Neural cell (in vitro differentiated cells): ENCODE measurements at regions not wholly inside any gene's neighbourhood (a gene's known extent, or its start where the extent isn't known, plus 50 kb on each side); places are given as distances from the start of the nearest gene placed in this dataset.

Source experiments
- H2AFZ ChIP-seq: fragments of 200-600, 300-800 bp; sonication (generic), shearing (Covaris generic); 2 replicates; pipeline ENCODE4 v1.6.0; 2014; ENCODE audit warnings: low read depth, mild to moderate bottlenecking, antibody characterized with exemption, low read length, moderate library complexity
- H3F3A ChIP-seq: fragments of 200-600 bp; shearing (Covaris generic); 2 replicates; pipeline ENCODE4 v1.6.1; 2016; ENCODE audit warnings: mild to moderate bottlenecking, moderate library complexity, mixed read lengths, antibody characterized with exemption, low read length; ENCODE audit not compliant: insufficient read depth, poor library complexity, severe bottlenecking
- H3K27ac ChIP-seq: fragments of 200-600, 300-800 bp; sonication (generic), shearing (Covaris generic); 2 replicates; pipeline ENCODE4 v1.5.1; 2014; ENCODE audit warnings: mild to moderate bottlenecking, low read length, moderate library complexity
- H3K27me3 ChIP-seq: fragments of 300-800, 200-600 bp; sonication (generic), shearing (Covaris generic); 2 replicates; pipeline ENCODE4 v1.6.0; 2014; ENCODE audit warnings: mild to moderate bottlenecking, low read depth, low read length, moderate library complexity; ENCODE audit not compliant: insufficient read depth
- H3K36me3 ChIP-seq: fragments of 300-800, 200-600 bp; sonication (generic), shearing (Covaris generic); 2 replicates; pipeline ENCODE4 v1.5.1; 2014; ENCODE audit warnings: mild to moderate bottlenecking, antibody characterized with exemption, low read length, moderate library complexity; ENCODE audit not compliant: insufficient read depth
- H3K4me2 ChIP-seq: fragments of 300-800, 200-600 bp; sonication (generic), shearing (Covaris generic); 2 replicates; pipeline ENCODE4 v1.6.0; 2014; ENCODE audit warnings: mild to moderate bottlenecking, low read length
- H3K4me3 ChIP-seq: fragments of 300-800, 200-600 bp; sonication (generic), shearing (Covaris generic); 2 replicates; pipeline ENCODE4 v1.5.1; 2014; ENCODE audit warnings: mild to moderate bottlenecking, low read length, moderate library complexity
- H3K79me2 ChIP-seq: fragments of 200-600 bp; shearing (Covaris generic); replicated peaks from 2 replicates; pipeline ENCODE4 v1.6.0; 2014; ENCODE audit warnings: mild to moderate bottlenecking, low read length, moderate library complexity; ENCODE audit not compliant: insufficient read depth
- H3K9ac ChIP-seq: fragments of 300-800, 200-600 bp; sonication (generic), shearing (Covaris generic); 2 replicates; pipeline ENCODE4 v1.6.1; 2016; ENCODE audit warnings: mild to moderate bottlenecking, low read length, mixed read lengths
- H3K9me2 ChIP-seq: fragments of 200-600 bp; shearing (Covaris generic); 2 replicates; pipeline ENCODE4 v1.6.1; 2016; ENCODE audit warnings: mild to moderate bottlenecking, low read length, mixed read lengths; ENCODE audit not compliant: insufficient read depth
- H3K9me3 ChIP-seq: fragments of 200-600, 300-800 bp; sonication (generic), shearing (Covaris generic); 2 replicates; pipeline ENCODE4 v1.6.1; 2016; ENCODE audit warnings: mild to moderate bottlenecking, mixed run types, low read length, moderate library complexity, mixed read lengths
- H4K20me1 ChIP-seq: fragments of 200-600 bp; shearing (Covaris generic); 2 replicates; pipeline ENCODE4 v1.6.1; 2016; ENCODE audit warnings: mild to moderate bottlenecking, mixed run types; ENCODE audit not compliant: insufficient read depth
- EP300 ChIP-seq: fragments of 450-650 bp; conservative IDR thresholded peaks from 2 replicates; pipeline ENCODE4 v1.6.1; 2014; ENCODE audit warnings: antibody characterized with exemption, mild to moderate bottlenecking, moderate library complexity; ENCODE audit not compliant: poor library complexity, severe bottlenecking
- EZH2 ChIP-seq: fragments of 200-600, 300-800 bp; shearing (Covaris generic), sonication (generic); IDR thresholded peaks from 2 replicates; pipeline ENCODE4 v1.6.1; 2014; ENCODE audit warnings: antibody characterized with exemption, low read length, borderline replicate concordance, mild to moderate bottlenecking; ENCODE audit not compliant: insufficient read depth, poor library complexity, severe bottlenecking
- MXI1 ChIP-seq: fragments of 450-650 bp; conservative IDR thresholded peaks from 2 replicates; pipeline ENCODE4 v1.6.1; 2014; ENCODE audit warnings: antibody characterized with exemption, mild to moderate bottlenecking; ENCODE audit not compliant: poor library complexity, severe bottlenecking
- POLR2AphosphoS5 ChIP-seq: IDR thresholded peaks from 2 replicates; pipeline ENCODE4 v1.6.1; 2012
- RAD21 ChIP-seq: fragments of 450-650 bp; conservative IDR thresholded peaks from 2 replicates; pipeline ENCODE4 v1.6.1; 2014; ENCODE audit warnings: antibody characterized with exemption, mild to moderate bottlenecking, moderate library complexity
- SMC3 ChIP-seq: fragments of 450-650 bp; conservative IDR thresholded peaks from 2 replicates; pipeline ENCODE4 v1.6.1; 2014; ENCODE audit warnings: antibody characterized with exemption, mild to moderate bottlenecking, moderate library complexity; ENCODE audit not compliant: poor library complexity
- TAF1 ChIP-seq: IDR thresholded peaks from 2 replicates; pipeline ENCODE4 v1.6.1; 2012; ENCODE audit warnings: low read depth
- TF ChIP-seq, protein P1 (sequence below): IDR thresholded peaks from 2 replicates; pipeline ENCODE4 v1.6.1; 2012; ENCODE audit warnings: borderline replicate concordance
- TF ChIP-seq, protein P2 (sequence below): fragments of 450-650 bp; IDR thresholded peaks from 2 replicates; pipeline ENCODE4 v1.5.1; 2014; ENCODE audit warnings: antibody characterized with exemption, mild to moderate bottlenecking, moderate library complexity; ENCODE audit not compliant: poor library complexity, severe bottlenecking

DNA sequence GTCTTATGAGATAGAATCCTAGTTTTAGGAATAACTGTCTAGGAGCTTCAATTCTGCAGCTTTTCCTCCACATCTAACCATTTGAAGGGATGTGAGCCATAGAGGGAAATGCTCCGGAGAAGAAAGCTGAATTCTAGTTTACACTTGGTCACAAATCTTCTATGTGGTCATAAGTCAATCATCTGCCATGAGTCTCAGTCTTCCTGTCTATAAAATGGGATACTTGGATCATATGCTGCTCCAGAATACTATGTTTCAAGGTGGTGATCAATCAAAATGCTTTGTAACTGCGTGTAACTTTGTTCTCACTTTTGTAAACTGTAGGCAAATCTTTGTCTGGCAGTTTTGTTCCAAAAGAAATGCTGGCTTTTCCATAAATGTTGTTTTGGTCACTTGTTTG, 152.0 kb upstream of the SV2C start:
- Histone ChIP-seq H3F3A (no peaks in the 10 kb centered on the region), H3K36me3 (no peaks in the 10 kb centered on the region), H3K9ac (no peak overlapping the region), H4K20me1 (no peaks in the 10 kb centered on the region), H3K4me3 (no peak overlapping the region), H3K9me2 (no peaks in the 10 kb centered on the region), H3K4me2 (no peak overlapping the region), H2AFZ (no peak overlapping the region), H3K27me3 (no peaks in the 10 kb centered on the region), H3K79me2 (no peaks in the 10 kb centered on the region), H3K27ac (no peak overlapping the region), H3K9me3 (no peaks in the 10 kb centered on the region)
- TF ChIP-seq, protein P1, sequence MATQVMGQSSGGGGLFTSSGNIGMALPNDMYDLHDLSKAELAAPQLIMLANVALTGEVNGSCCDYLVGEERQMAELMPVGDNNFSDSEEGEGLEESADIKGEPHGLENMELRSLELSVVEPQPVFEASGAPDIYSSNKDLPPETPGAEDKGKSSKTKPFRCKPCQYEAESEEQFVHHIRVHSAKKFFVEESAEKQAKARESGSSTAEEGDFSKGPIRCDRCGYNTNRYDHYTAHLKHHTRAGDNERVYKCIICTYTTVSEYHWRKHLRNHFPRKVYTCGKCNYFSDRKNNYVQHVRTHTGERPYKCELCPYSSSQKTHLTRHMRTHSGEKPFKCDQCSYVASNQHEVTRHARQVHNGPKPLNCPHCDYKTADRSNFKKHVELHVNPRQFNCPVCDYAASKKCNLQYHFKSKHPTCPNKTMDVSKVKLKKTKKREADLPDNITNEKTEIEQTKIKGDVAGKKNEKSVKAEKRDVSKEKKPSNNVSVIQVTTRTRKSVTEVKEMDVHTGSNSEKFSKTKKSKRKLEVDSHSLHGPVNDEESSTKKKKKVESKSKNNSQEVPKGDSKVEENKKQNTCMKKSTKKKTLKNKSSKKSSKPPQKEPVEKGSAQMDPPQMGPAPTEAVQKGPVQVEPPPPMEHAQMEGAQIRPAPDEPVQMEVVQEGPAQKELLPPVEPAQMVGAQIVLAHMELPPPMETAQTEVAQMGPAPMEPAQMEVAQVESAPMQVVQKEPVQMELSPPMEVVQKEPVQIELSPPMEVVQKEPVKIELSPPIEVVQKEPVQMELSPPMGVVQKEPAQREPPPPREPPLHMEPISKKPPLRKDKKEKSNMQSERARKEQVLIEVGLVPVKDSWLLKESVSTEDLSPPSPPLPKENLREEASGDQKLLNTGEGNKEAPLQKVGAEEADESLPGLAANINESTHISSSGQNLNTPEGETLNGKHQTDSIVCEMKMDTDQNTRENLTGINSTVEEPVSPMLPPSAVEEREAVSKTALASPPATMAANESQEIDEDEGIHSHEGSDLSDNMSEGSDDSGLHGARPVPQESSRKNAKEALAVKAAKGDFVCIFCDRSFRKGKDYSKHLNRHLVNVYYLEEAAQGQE = no peak
- no peak for TF ChIP-seq SMC3
- TF ChIP-seq POLR2AphosphoS5 = no peak
- no peak for TF ChIP-seq RAD21
- TF ChIP-seq TAF1 = no peak
- TF ChIP-seq EP300 = no peak
- no peak for TF ChIP-seq EZH2
- TF ChIP-seq MXI1 = no peak
- TF ChIP-seq, protein P2, sequence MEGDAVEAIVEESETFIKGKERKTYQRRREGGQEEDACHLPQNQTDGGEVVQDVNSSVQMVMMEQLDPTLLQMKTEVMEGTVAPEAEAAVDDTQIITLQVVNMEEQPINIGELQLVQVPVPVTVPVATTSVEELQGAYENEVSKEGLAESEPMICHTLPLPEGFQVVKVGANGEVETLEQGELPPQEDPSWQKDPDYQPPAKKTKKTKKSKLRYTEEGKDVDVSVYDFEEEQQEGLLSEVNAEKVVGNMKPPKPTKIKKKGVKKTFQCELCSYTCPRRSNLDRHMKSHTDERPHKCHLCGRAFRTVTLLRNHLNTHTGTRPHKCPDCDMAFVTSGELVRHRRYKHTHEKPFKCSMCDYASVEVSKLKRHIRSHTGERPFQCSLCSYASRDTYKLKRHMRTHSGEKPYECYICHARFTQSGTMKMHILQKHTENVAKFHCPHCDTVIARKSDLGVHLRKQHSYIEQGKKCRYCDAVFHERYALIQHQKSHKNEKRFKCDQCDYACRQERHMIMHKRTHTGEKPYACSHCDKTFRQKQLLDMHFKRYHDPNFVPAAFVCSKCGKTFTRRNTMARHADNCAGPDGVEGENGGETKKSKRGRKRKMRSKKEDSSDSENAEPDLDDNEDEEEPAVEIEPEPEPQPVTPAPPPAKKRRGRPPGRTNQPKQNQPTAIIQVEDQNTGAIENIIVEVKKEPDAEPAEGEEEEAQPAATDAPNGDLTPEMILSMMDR = no peak

DNA sequence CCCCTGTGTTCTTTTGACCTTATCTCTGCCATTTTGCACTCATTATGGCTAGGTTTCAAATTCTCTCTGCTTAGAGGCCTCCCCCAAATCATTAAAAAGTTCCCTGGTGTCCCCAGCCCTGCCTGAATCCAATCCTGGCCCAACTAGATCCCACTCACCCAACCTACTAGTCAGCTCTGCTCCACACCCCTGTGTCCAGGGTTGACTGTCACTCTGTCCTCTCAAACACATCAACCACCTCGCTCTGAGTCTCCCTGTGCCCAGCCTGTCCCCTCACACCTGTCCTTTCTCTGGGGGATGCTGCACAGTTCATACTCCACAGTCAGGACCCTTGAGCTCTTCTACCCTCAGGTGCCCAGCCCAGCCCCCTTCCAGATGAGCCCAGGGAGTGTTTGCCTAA, 154.2 kb upstream of the SV2C start:
- Histone ChIP-seq H4K20me1 (no peaks in the 10 kb centered on the region), H2AFZ (no peak overlapping the region), H3K9ac (no peak overlapping the region), H3K9me3 (no peaks in the 10 kb centered on the region), H3K4me3 (no peak overlapping the region), H3K27me3 (no peaks in the 10 kb centered on the region), H3K79me2 (no peaks in the 10 kb centered on the region), H3K9me2 (no peaks in the 10 kb centered on the region), H3K36me3 (no peaks in the 10 kb centered on the region), H3F3A (no peaks in the 10 kb centered on the region), H3K4me2 (no peak overlapping the region), H3K27ac (no peak overlapping the region)
- TF ChIP-seq POLR2AphosphoS5 (no peak), TAF1 (no peak), SMC3 (no peak), EZH2 (no peak), EP300 (no peak), MXI1 (no peak), RAD21 (no peak)
- TF ChIP-seq, protein P2 = no peak
- TF ChIP-seq, protein P1 = no peak
